OCI-LY3 (cell line): ENCODE measurements at regions not wholly inside any gene's neighbourhood (a gene's known extent, or its start where the extent isn't known, plus 50 kb on each side); places are given as distances from the start of the nearest gene placed in this dataset.

Experiments used
- EZH2phosphoT487 ChIP-seq: fragments of 200-600 bp; shearing (Covaris generic); IDR thresholded peaks from 2 replicates; pipeline ENCODE4 v1.6.1; 2018; ENCODE audit warnings: antibody characterized with exemption, mixed run types, low read depth
- TF ChIP-seq, protein P1 (sequence below): fragments of 200-600, 300-600 bp; sonication (generic); IDR thresholded peaks from 2 replicates; pipeline ENCODE4 v1.5.1; 2014; ENCODE audit warnings: antibody characterized with exemption, low read length, low read depth

GRCh38 chr16:79885320-79885719 is 284.8 kb upstream of the MAF start:
- TF ChIP-seq, protein P1, sequence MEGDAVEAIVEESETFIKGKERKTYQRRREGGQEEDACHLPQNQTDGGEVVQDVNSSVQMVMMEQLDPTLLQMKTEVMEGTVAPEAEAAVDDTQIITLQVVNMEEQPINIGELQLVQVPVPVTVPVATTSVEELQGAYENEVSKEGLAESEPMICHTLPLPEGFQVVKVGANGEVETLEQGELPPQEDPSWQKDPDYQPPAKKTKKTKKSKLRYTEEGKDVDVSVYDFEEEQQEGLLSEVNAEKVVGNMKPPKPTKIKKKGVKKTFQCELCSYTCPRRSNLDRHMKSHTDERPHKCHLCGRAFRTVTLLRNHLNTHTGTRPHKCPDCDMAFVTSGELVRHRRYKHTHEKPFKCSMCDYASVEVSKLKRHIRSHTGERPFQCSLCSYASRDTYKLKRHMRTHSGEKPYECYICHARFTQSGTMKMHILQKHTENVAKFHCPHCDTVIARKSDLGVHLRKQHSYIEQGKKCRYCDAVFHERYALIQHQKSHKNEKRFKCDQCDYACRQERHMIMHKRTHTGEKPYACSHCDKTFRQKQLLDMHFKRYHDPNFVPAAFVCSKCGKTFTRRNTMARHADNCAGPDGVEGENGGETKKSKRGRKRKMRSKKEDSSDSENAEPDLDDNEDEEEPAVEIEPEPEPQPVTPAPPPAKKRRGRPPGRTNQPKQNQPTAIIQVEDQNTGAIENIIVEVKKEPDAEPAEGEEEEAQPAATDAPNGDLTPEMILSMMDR, result no peak
- TF ChIP-seq EZH2phosphoT487, result no peak
